ENCODE measurements at regions not wholly inside any gene's neighbourhood (a gene's known extent, or its start where the extent isn't known, plus 50 kb on each side); places are given as distances from the start of the nearest gene placed in this dataset.

GRCh38 chr18:10242936-10243680 lies 211.3 kb upstream of the APCDD1 start:
- TF ChIP-seq, protein P1, sequence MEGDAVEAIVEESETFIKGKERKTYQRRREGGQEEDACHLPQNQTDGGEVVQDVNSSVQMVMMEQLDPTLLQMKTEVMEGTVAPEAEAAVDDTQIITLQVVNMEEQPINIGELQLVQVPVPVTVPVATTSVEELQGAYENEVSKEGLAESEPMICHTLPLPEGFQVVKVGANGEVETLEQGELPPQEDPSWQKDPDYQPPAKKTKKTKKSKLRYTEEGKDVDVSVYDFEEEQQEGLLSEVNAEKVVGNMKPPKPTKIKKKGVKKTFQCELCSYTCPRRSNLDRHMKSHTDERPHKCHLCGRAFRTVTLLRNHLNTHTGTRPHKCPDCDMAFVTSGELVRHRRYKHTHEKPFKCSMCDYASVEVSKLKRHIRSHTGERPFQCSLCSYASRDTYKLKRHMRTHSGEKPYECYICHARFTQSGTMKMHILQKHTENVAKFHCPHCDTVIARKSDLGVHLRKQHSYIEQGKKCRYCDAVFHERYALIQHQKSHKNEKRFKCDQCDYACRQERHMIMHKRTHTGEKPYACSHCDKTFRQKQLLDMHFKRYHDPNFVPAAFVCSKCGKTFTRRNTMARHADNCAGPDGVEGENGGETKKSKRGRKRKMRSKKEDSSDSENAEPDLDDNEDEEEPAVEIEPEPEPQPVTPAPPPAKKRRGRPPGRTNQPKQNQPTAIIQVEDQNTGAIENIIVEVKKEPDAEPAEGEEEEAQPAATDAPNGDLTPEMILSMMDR (IDR thresholded peaks at IDR 0.05) = no peak
- TF ChIP-seq POLR2AphosphoS5 (IDR thresholded peaks at IDR 0.05) (no peak), POLR2A (IDR thresholded peaks at IDR 0.05) (no peak)
